A673 (cell line): ENCODE measurements at regions not wholly inside any gene's neighbourhood (a gene's known extent, or its start where the extent isn't known, plus 50 kb on each side); places are given as distances from the start of the nearest gene placed in this dataset.

ENCODE experiments used
- BruUV-seq: library from RNA; stranded (reverse); fragments of 400-500 nt; replicated peaks from 2 replicates; lab custom pipeline; 2021; lab: Mats Ljungman, UMichigan
- CTCF ChIA-PET: fragments of 300-600 bp; sonication (Branson Sonifier 250); formaldehyde crosslinking; loops from one replicate; lab custom pipeline; 2022; ENCODE audit warnings: antibody characterized with exemption; lab: Charles Lee
- POLR2A ChIA-PET: fragments of 300-600 bp; sonication (Branson Sonifier 250); formaldehyde crosslinking; loops from one replicate; lab custom pipeline; 2022; ENCODE audit warnings: antibody characterized with exemption; ENCODE audit not compliant: low non-redundant PET; lab: Charles Lee
- DNase-seq: peaks from one replicate; pipeline ENCODE4 v3.0.0-alpha.2; 2015; ENCODE audit warnings: low spot score
- H3K27ac ChIP-seq: fragments of 200-600 bp; sonication (generic); 2 replicates; pipeline ENCODE4 v1.5.1; 2016; ENCODE audit warnings: mixed run types, low read depth, mild to moderate bottlenecking, mixed read lengths, antibody characterized with exemption, low read length; ENCODE audit not compliant: poor library complexity, severe bottlenecking
- H3K27me3 ChIP-seq: fragments of 200-600 bp; sonication (generic); replicated peaks from 2 replicates; pipeline ENCODE4 v1.6.1; 2017; ENCODE audit warnings: mixed run types, low read depth, mild to moderate bottlenecking, mixed read lengths, antibody characterized with exemption, low read length; ENCODE audit not compliant: insufficient read depth, poor library complexity
- H3K36me3 ChIP-seq: fragments of 200-600 bp; sonication (generic); 2 replicates; pipeline ENCODE4 v1.6.1; 2016; ENCODE audit warnings: mixed run types, mild to moderate bottlenecking, mixed read lengths, antibody characterized with exemption, low read length; ENCODE audit not compliant: insufficient read depth, poor library complexity, severe bottlenecking
- H3K4me1 ChIP-seq: fragments of 200-600 bp; sonication (generic); 2 replicates; pipeline ENCODE4 v1.6.1; 2017; ENCODE audit warnings: mixed run types, mild to moderate bottlenecking, mixed read lengths, antibody characterized with exemption, low read length; ENCODE audit not compliant: insufficient read depth, poor library complexity, severe bottlenecking
- H3K4me3 ChIP-seq: fragments of 200-600 bp; sonication (generic); 2 replicates; pipeline ENCODE4 v1.5.1; 2016; ENCODE audit warnings: low read depth, mixed run types, mild to moderate bottlenecking, mixed read lengths, low read length; ENCODE audit not compliant: poor library complexity, severe bottlenecking
- H3K9me3 ChIP-seq: fragments of 200-600 bp; sonication (generic); 2 replicates; pipeline ENCODE4 v1.6.1; 2016; ENCODE audit warnings: mixed run types, low read depth, mild to moderate bottlenecking, mixed read lengths, antibody characterized with exemption, low read length; ENCODE audit not compliant: poor library complexity, severe bottlenecking
- EZH2 ChIP-seq: fragments of 200-600 bp; sonication (generic); IDR thresholded peaks from 2 replicates; pipeline ENCODE4 v1.6.1; 2017; ENCODE audit warnings: borderline replicate concordance, low read depth, mild to moderate bottlenecking, mixed read lengths, antibody characterized with exemption, low read length; ENCODE audit not compliant: poor library complexity, severe bottlenecking
- intact Hi-C: fragments of 100-400 bp; cut with micrococcal nuclease; formaldehyde crosslinking; loops from one replicate; pipeline ENCODE4 v1.10.0; 2022; ENCODE audit not compliant: unreplicated experiment
- TF ChIP-seq, protein P1 (sequence below): fragments of 300-800, 200-600 bp; sonication (generic); conservative IDR thresholded peaks from 2 replicates; pipeline ENCODE4 v1.5.1; 2017; ENCODE audit warnings: low read depth, mild to moderate bottlenecking, antibody characterized with exemption, low read length, moderate library complexity, mixed read lengths

DNA sequence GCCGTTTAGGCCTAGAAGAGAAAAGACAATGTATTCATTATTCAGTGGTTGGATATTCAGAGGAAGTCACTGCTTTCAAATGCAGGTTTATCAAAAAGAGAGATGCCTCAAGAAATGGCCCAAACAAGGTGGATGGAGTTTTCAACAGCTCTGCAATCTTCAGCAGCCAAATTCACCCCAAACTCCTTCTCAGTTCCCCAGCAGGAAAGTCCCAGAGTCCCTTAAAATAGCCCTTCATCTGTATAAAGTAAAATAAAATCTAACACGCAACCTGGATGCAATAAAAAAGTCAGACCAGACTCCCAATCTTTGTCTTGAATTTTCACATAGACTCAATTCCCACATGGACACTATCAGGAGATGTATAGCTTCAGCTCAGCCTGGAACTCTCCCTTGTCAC lies 101.6 kb upstream of the SPATA12 start:
- TF ChIP-seq, protein P1, sequence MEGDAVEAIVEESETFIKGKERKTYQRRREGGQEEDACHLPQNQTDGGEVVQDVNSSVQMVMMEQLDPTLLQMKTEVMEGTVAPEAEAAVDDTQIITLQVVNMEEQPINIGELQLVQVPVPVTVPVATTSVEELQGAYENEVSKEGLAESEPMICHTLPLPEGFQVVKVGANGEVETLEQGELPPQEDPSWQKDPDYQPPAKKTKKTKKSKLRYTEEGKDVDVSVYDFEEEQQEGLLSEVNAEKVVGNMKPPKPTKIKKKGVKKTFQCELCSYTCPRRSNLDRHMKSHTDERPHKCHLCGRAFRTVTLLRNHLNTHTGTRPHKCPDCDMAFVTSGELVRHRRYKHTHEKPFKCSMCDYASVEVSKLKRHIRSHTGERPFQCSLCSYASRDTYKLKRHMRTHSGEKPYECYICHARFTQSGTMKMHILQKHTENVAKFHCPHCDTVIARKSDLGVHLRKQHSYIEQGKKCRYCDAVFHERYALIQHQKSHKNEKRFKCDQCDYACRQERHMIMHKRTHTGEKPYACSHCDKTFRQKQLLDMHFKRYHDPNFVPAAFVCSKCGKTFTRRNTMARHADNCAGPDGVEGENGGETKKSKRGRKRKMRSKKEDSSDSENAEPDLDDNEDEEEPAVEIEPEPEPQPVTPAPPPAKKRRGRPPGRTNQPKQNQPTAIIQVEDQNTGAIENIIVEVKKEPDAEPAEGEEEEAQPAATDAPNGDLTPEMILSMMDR: no peak
- no peak for TF ChIP-seq EZH2
- Histone ChIP-seq H3K4me1 (no peaks in the 10 kb centered on the region), H3K4me3 (no peak overlapping the region), H3K36me3 (no peaks in the 10 kb centered on the region), H3K27me3 (no peaks in the 10 kb centered on the region), H3K27ac (no peak overlapping the region), H3K9me3 (no peaks in the 10 kb centered on the region)
- ChIA-PET CTCF (no interaction called here), POLR2A (interaction anchor here (0.6 kb wide), 1 partner anchor 305 kb away, joined by 3 read pairs; no protein-coding TSS in a partner anchor)
- no peak for DNase-seq
- intact Hi-C loops: no loop called here
- no TSS peak for BruUV-seq

DNA sequence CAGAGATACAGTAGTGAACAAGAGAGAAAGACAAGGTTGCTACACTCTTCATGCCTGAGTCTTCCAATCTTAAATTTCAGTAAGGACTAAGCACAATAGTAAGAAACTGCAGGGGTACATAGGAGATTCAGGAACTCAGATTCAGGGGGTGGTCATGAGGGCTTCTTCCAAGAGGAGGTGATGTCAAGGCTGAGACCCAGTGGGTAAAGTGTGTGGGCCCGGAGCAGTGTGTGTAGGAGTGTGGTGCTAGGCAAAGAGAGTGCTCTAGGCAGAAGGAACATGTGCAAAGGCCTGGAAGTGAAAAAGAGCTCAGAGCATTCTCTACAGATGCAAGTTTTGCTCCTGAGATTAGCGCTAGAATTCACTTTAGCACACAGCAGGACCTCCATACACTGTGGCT lies 102.9 kb upstream of the SPATA12 start:
- TF ChIP-seq, protein P1: no peak
- TF ChIP-seq EZH2: no peak
- no peaks in the 10 kb centered on the region for H3K9me3 ChIP-seq
- H3K4me3 ChIP-seq: no peak overlapping the region
- H3K27ac ChIP-seq: no peak overlapping the region
- no peaks in the 10 kb centered on the region for H3K36me3 ChIP-seq
- ChIA-PET CTCF (no interaction called here), POLR2A (no interaction called here)
- H3K27me3 ChIP-seq: no peaks in the 10 kb centered on the region
- intact Hi-C loops: no loop called here
- no TSS peak for BruUV-seq
- DNase-seq: no peak
- no peaks in the 10 kb centered on the region for H3K4me1 ChIP-seq

DNA sequence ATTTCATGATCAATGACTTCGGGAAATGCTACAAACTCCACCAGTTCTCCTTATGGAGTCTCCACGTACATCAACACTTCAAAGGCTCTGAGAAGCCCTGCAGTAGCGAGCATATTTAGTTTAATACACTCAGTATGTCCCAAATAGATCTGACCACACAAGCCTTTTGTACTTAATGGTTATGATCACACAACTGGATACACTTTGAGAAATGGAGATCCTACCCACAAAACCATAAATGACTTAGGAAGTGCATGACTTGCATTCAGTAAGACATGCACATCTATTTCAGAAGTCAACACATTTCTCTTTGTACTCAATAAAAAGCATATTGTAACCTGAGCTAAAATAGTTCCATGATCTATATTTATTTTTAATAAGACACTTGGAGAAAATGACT lies 103.6 kb upstream of the SPATA12 start:
- no TSS peak for BruUV-seq
- DNase-seq: no peak
- Histone ChIP-seq H3K4me3 (no peak overlapping the region), H3K4me1 (no peaks in the 10 kb centered on the region), H3K27me3 (no peaks in the 10 kb centered on the region), H3K9me3 (no peaks in the 10 kb centered on the region), H3K27ac (no peak overlapping the region), H3K36me3 (no peaks in the 10 kb centered on the region)
- intact Hi-C loops: no loop called here
- no peak for TF ChIP-seq EZH2
- TF ChIP-seq, protein P1: no peak
- ChIA-PET CTCF (no interaction called here), POLR2A (no interaction called here)
